OCI-LY7 (cell line): ENCODE measurements at regions not wholly inside any gene's neighbourhood (a gene's known extent, or its start where the extent isn't known, plus 50 kb on each side); places are given as distances from the start of the nearest gene placed in this dataset.

Experiments
- EZH2phosphoT487 ChIP-seq: fragments of 200-600 bp; sonication (generic); IDR thresholded peaks from 2 replicates; pipeline ENCODE4 v1.6.1; 2018; ENCODE audit warnings: low read depth, borderline replicate concordance, mild to moderate bottlenecking, mixed run types, antibody characterized with exemption, low read length, moderate library complexity, mixed read lengths
- TF ChIP-seq, protein P1 (sequence below): fragments of 200-600 bp; sonication (generic); conservative IDR thresholded peaks from 2 replicates; pipeline ENCODE4 v1.5.1; 2014; ENCODE audit warnings: mild to moderate bottlenecking, antibody characterized with exemption, low read length, moderate library complexity, mixed read lengths

GRCh38 chrX:124231451-124231759 is 101.1 kb upstream of the TEX13D start:
- TF ChIP-seq, protein P1, sequence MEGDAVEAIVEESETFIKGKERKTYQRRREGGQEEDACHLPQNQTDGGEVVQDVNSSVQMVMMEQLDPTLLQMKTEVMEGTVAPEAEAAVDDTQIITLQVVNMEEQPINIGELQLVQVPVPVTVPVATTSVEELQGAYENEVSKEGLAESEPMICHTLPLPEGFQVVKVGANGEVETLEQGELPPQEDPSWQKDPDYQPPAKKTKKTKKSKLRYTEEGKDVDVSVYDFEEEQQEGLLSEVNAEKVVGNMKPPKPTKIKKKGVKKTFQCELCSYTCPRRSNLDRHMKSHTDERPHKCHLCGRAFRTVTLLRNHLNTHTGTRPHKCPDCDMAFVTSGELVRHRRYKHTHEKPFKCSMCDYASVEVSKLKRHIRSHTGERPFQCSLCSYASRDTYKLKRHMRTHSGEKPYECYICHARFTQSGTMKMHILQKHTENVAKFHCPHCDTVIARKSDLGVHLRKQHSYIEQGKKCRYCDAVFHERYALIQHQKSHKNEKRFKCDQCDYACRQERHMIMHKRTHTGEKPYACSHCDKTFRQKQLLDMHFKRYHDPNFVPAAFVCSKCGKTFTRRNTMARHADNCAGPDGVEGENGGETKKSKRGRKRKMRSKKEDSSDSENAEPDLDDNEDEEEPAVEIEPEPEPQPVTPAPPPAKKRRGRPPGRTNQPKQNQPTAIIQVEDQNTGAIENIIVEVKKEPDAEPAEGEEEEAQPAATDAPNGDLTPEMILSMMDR, result no peak
- no peak for TF ChIP-seq EZH2phosphoT487
